Neural progenitor cell (in vitro differentiated cells): ENCODE measurements at regions not wholly inside any gene's neighbourhood (a gene's known extent, or its start where the extent isn't known, plus 50 kb on each side); places are given as distances from the start of the nearest gene placed in this dataset.

Experiments used
- CTCF ChIP-seq: fragments of 200-600 bp; sonication (generic); IDR thresholded peaks from 2 replicates; pipeline ENCODE4 v1.5.1; 2017; ENCODE audit warnings: antibody characterized with exemption, mild to moderate bottlenecking
- EZH2phosphoT487 ChIP-seq: fragments of 200-600 bp; sonication (generic); IDR thresholded peaks from 2 replicates; pipeline ENCODE4 v1.6.1; 2017; ENCODE audit warnings: antibody characterized with exemption

GRCh38 chr12:66744956-66745383 is 66.1 kb upstream of the GRIP1 start:
- no peak for TF ChIP-seq CTCF
- no peak for TF ChIP-seq EZH2phosphoT487
